ENCODE measurements at regions not wholly inside any gene's neighbourhood (a gene's known extent, or its start where the extent isn't known, plus 50 kb on each side); places are given as distances from the start of the nearest gene placed in this dataset.

DNA sequence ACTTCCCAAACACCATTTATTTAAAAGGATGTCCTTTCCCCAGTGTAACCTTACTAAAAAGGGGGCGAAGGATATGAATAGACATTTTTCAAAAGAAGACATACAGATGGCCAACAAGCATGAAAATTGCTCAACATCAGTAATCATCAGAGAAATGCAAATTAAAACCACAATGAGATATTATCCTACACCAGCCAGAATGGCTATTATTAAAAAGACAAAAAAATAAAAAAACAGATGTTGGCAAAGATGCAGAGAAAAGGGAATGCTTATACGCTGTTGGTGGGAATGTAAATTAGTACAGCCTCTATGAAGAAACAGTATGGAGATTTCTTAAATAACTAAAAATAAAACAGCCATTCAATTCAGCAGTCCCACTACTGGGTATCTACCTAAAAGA, 142.3 kb upstream of the NT5C1B start:
- Histone ChIP-seq H3K79me2 (ENCODE audit: low read length) (no peaks in the 10 kb centered on the region), H4K20me1 (ENCODE audit: insufficient read depth, low read length) (no peaks in the 10 kb centered on the region), H3K27me3 (ENCODE audit: low read depth, low read length) (no peaks in the 10 kb centered on the region), H3K27ac (ENCODE audit: low read length) (no peak overlapping the region), H3K4me1 (ENCODE audit: low read length) (no peaks in the 10 kb centered on the region), H3K9ac (ENCODE audit: low read length) (no peak overlapping the region), H3K9me3 (ENCODE audit: insufficient read depth, low read length) (no peaks in the 10 kb centered on the region), H3K4me2 (ENCODE audit: low read length) (no peak overlapping the region), H2AFZ (ENCODE audit: low read depth, low read length) (no peak overlapping the region), H3K4me3 (ENCODE audit: low read length) (no peak overlapping the region), H3K36me3 (replicated peaks; ENCODE audit: low read depth, low read length) (no peaks in the 10 kb centered on the region)
- TF ChIP-seq EZH2phosphoT487 (IDR thresholded peaks at IDR 0.05; ENCODE audit: low read depth) = no peak
- TF ChIP-seq, protein P1, sequence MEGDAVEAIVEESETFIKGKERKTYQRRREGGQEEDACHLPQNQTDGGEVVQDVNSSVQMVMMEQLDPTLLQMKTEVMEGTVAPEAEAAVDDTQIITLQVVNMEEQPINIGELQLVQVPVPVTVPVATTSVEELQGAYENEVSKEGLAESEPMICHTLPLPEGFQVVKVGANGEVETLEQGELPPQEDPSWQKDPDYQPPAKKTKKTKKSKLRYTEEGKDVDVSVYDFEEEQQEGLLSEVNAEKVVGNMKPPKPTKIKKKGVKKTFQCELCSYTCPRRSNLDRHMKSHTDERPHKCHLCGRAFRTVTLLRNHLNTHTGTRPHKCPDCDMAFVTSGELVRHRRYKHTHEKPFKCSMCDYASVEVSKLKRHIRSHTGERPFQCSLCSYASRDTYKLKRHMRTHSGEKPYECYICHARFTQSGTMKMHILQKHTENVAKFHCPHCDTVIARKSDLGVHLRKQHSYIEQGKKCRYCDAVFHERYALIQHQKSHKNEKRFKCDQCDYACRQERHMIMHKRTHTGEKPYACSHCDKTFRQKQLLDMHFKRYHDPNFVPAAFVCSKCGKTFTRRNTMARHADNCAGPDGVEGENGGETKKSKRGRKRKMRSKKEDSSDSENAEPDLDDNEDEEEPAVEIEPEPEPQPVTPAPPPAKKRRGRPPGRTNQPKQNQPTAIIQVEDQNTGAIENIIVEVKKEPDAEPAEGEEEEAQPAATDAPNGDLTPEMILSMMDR (IDR thresholded peaks at IDR 0.05; ENCODE audit: low read depth, low read length) = no peak

DNA sequence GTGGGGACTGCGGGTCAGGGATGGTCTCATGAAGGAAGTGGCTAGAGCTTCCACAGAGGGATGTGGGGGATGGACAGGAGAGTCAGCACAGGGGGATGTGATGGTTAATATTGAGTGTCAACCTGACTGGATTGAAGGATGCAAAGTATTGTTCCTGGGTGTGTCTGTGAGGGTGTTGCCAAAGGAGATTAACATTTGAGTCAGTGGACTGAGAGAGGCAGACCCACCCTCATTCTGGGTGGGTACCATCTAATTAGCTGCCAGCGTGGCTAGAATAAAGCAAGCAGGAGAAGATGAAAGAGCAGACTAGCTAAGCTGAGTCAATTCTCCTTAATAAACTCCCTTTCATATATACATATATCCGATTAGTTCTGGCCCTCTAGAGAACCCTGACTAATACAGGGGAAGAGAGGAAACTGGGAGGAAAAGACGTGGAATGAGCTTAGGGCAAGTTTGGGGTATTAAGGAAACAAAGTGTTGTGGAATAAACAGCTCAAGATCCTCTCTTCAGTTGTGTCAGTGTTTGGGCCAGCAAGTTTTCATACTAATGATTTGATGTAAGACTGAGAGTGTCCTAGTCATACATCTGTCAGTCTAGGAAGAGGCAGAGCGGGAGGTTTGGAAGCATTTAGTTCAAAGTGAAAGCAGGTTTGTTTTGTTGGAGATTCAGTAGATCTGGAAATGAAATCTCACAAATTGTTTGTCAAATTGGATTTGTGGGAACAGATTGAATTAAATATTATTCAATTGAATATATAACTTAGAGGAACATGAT, 135.2 kb upstream of the NT5C1B start:
- H3K79me2 ChIP-seq (ENCODE audit: low read length) = no peaks in the 10 kb centered on the region
- H3K9me3 ChIP-seq (ENCODE audit: insufficient read depth, low read length) = no peaks in the 10 kb centered on the region
- no peak overlapping the region for H3K4me3 ChIP-seq (ENCODE audit: low read length)
- no peaks in the 10 kb centered on the region for H4K20me1 ChIP-seq (ENCODE audit: insufficient read depth, low read length)
- H3K27ac ChIP-seq (ENCODE audit: low read length) = no peak overlapping the region
- H3K4me2 ChIP-seq (ENCODE audit: low read length) = no peak overlapping the region
- TF ChIP-seq, protein P1 (IDR thresholded peaks at IDR 0.05; ENCODE audit: low read depth, low read length) = no peak
- TF ChIP-seq EZH2phosphoT487 (IDR thresholded peaks at IDR 0.05; ENCODE audit: low read depth) = no peak
- no peak overlapping the region for H2AFZ ChIP-seq (ENCODE audit: low read depth, low read length)
- no peaks in the 10 kb centered on the region for H3K4me1 ChIP-seq (ENCODE audit: low read length)
- H3K27me3 ChIP-seq (ENCODE audit: low read depth, low read length) = no peaks in the 10 kb centered on the region; the same call in 1 of the 2 replicates
- H3K9ac ChIP-seq (ENCODE audit: low read length) = no peak overlapping the region
- H3K36me3 ChIP-seq (replicated peaks; ENCODE audit: low read depth, low read length) = no peaks in the 10 kb centered on the region

DNA sequence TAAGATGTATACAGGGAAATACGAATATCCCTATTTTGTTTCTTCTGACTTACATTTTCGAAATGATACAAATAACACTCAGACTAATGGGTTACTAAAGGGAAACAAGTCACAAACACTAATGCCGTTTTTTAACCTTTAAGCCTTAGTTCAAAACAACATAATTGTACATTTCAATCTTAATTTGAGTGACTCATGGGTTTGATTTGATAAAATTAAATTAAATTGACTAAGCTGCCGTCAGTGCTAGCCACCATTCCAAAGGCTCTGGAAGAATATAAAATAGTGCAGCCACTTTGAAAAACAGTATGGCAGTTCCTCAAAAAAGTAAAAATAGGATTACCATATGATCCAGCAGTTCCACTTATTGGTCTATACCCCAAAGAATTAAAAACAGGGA, 133.8 kb upstream of the NT5C1B start:
- no peaks in the 10 kb centered on the region for H3K4me1 ChIP-seq (ENCODE audit: low read length)

DNA sequence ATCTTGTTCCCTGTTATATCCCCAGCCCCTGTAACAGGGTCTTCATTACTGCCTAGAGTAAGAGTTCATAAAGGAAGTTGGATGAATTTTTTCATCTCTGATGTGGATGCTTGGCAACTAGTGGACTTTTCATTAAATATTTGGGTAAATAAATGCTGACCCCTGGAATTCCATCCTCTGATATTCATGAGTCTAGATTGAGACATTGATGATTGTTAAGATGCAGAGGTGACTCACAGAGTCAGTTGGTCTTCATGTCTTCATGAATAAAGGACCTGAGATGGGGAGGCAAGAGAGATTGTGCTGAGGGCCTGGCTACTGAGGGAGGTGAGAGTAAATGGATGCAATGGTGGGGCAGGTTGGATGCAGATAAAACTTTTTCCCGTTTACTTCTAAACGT, 132.7 kb upstream of the NT5C1B start:
- Histone ChIP-seq H3K27me3 (ENCODE audit: low read depth, low read length) (no peaks in the 10 kb centered on the region; the same call in 1 of the 2 replicates), H3K36me3 (replicated peaks; ENCODE audit: low read depth, low read length) (no peaks in the 10 kb centered on the region), H2AFZ (ENCODE audit: low read depth, low read length) (no peak overlapping the region), H3K4me1 (ENCODE audit: low read length) (no peaks in the 10 kb centered on the region), H3K4me2 (ENCODE audit: low read length) (no peak overlapping the region), H3K4me3 (ENCODE audit: low read length) (no peak overlapping the region), H3K79me2 (ENCODE audit: low read length) (no peaks in the 10 kb centered on the region), H3K9me3 (ENCODE audit: insufficient read depth, low read length) (no peaks in the 10 kb centered on the region), H4K20me1 (ENCODE audit: insufficient read depth, low read length) (no peaks in the 10 kb centered on the region), H3K27ac (ENCODE audit: low read length) (no peak overlapping the region), H3K9ac (ENCODE audit: low read length) (no peak overlapping the region)
- TF ChIP-seq EZH2phosphoT487 (IDR thresholded peaks at IDR 0.05; ENCODE audit: low read depth) = no peak
- TF ChIP-seq, protein P1 (IDR thresholded peaks at IDR 0.05; ENCODE audit: low read depth, low read length) = no peak

More for the DNA sequence above, 133.8 kb upstream of the NT5C1B start:
- Histone ChIP-seq H3K9me3 (ENCODE audit: insufficient read depth, low read length) (no peaks in the 10 kb centered on the region), H3K9ac (ENCODE audit: low read length) (no peak overlapping the region), H3K79me2 (ENCODE audit: low read length) (no peaks in the 10 kb centered on the region), H3K4me2 (ENCODE audit: low read length) (no peak overlapping the region), H4K20me1 (ENCODE audit: insufficient read depth, low read length) (no peaks in the 10 kb centered on the region), H3K27ac (ENCODE audit: low read length) (no peak overlapping the region), H3K36me3 (replicated peaks; ENCODE audit: low read depth, low read length) (no peaks in the 10 kb centered on the region), H2AFZ (ENCODE audit: low read depth, low read length) (no peak overlapping the region), H3K4me3 (ENCODE audit: low read length) (no peak overlapping the region), H3K27me3 (ENCODE audit: low read depth, low read length) (no peaks in the 10 kb centered on the region; the same call in 1 of the 2 replicates)
- TF ChIP-seq, protein P1 (IDR thresholded peaks at IDR 0.05; ENCODE audit: low read depth, low read length) = no peak
- no peak for TF ChIP-seq EZH2phosphoT487 (IDR thresholded peaks at IDR 0.05; ENCODE audit: low read depth)
